GM21786 (cell line): ENCODE measurements at regions not wholly inside any gene's neighbourhood (a gene's known extent, or its start where the extent isn't known, plus 50 kb on each side); places are given as distances from the start of the nearest gene placed in this dataset.
"Not testable (repeated sequence)": the region's sequence is repeated elsewhere in the genome, so short reads cannot be mapped to it uniquely, and the experiment has no call there.

Experiments used
- ATAC-seq: cut with Tn5 transposase; IDR thresholded peaks from one replicate; pipeline ENCODE4 v1.9.1; 2021; ENCODE audit not compliant: unreplicated experiment

- no peak for ATAC-seq
Measured at GRCh38 chr3:34053626-34054025, 255.2 kb downstream of the PDCD6IP start.

GRCh38 chr3:34056181-34056910 is 257.9 kb downstream of the PDCD6IP start:
- ATAC-seq, result peak; percentile 4

- ATAC-seq, result peak; percentile 94
Measured at GRCh38 chr3:34056951-34057390, 258.5 kb downstream of the PDCD6IP start.

- ATAC-seq, result not testable (repeated sequence)
Measured at GRCh38 chr3:34060995-34061394, 262.6 kb downstream of the PDCD6IP start.

- ATAC-seq, result no peak
Measured at GRCh38 chr3:34065901-34066300, 267.5 kb downstream of the PDCD6IP start.

- ATAC-seq, result peak; percentile 45
Measured at GRCh38 chr3:34066328-34066727, 267.9 kb downstream of the PDCD6IP start.

- no peak for ATAC-seq
Measured at GRCh38 chr3:34066999-34067398, 268.6 kb downstream of the PDCD6IP start.

- ATAC-seq, result no peak
Measured at GRCh38 chr3:34067536-34068051, 269.2 kb downstream of the PDCD6IP start.

- no peak for ATAC-seq
Measured at GRCh38 chr3:34068505-34068904, 270.1 kb downstream of the PDCD6IP start.

- no peak for ATAC-seq
Measured at GRCh38 chr3:34070831-34071585, 272.6 kb downstream of the PDCD6IP start.

- ATAC-seq, result no peak
Measured at GRCh38 chr3:34072297-34072696, 273.9 kb downstream of the PDCD6IP start.

- no peak for ATAC-seq
Measured at GRCh38 chr3:34073111-34073510, 274.7 kb downstream of the PDCD6IP start.

- ATAC-seq, result peak; percentile 46
Measured at GRCh38 chr3:34073961-34074360, 275.5 kb downstream of the PDCD6IP start.

- no peak for ATAC-seq
Measured at GRCh38 chr3:34075975-34076374, 277.5 kb downstream of the PDCD6IP start.

GRCh38 chr3:34077417-34078195 is 279.2 kb downstream of the PDCD6IP start:
- ATAC-seq, result no peak

- ATAC-seq, result no peak
Measured at GRCh38 chr3:34078418-34078817, 280.0 kb downstream of the PDCD6IP start.

- not testable (repeated sequence) for ATAC-seq
Measured at GRCh38 chr3:34079849-34080248, 281.4 kb downstream of the PDCD6IP start.

- not testable (repeated sequence) for ATAC-seq
Measured at GRCh38 chr3:34090379-34090778, 291.9 kb downstream of the PDCD6IP start.

- ATAC-seq, result no peak
Measured at GRCh38 chr3:34090876-34091275, 292.4 kb downstream of the PDCD6IP start.

- ATAC-seq, result not testable (repeated sequence)
Measured at GRCh38 chr3:34094280-34094679, 295.9 kb downstream of the PDCD6IP start.

GRCh38 chr3:34102288-34102687 is 303.9 kb downstream of the PDCD6IP start:
- ATAC-seq, result no peak
